HG02970 (cell line): ENCODE measurements at regions not wholly inside any gene's neighbourhood (a gene's known extent, or its start where the extent isn't known, plus 50 kb on each side); places are given as distances from the start of the nearest gene placed in this dataset.
"Not testable (repeated sequence)": the region's sequence is repeated elsewhere in the genome, so short reads cannot be mapped to it uniquely, and the experiment has no call there.

ENCODE experiments used
- ATAC-seq: cut with Tn5 transposase; IDR thresholded peaks from one replicate; pipeline ENCODE4 v1.9.1; 2021; ENCODE audit warnings: mild to moderate bottlenecking, moderate library complexity, moderate number of reproducible peaks; ENCODE audit not compliant: unreplicated experiment, low FRiP score

GRCh38 chr3:20846066-20846465, 660.1 kb upstream of the SGO1 start:
- no peak for ATAC-seq

- no peak for ATAC-seq
Observed at GRCh38 chr3:20844851-20845250, 658.8 kb upstream of the SGO1 start.

- no peak for ATAC-seq
Observed at GRCh38 chr3:20842594-20843436, 656.8 kb upstream of the SGO1 start.

GRCh38 chr3:20842002-20842401, 656.0 kb upstream of the SGO1 start:
- ATAC-seq: no peak

- ATAC-seq: no peak
Observed at GRCh38 chr3:20837676-20838302, 651.8 kb upstream of the SGO1 start.

- ATAC-seq: no peak
Observed at GRCh38 chr3:20836801-20837200, 650.8 kb upstream of the SGO1 start.

- no peak for ATAC-seq
Observed at GRCh38 chr3:20832963-20833362, 647.0 kb upstream of the SGO1 start.

- ATAC-seq: no peak
Observed at GRCh38 chr3:20822251-20822650, 636.2 kb upstream of the SGO1 start.

- not testable (repeated sequence) for ATAC-seq
Observed at GRCh38 chr3:20820872-20821271, 634.9 kb upstream of the SGO1 start.

- no peak for ATAC-seq
Observed at GRCh38 chr3:20811631-20812030, 625.6 kb upstream of the SGO1 start.

- no peak for ATAC-seq
Observed at GRCh38 chr3:20811006-20811405, 625.0 kb upstream of the SGO1 start.

- ATAC-seq: no peak
Observed at GRCh38 chr3:20810555-20810954, 624.5 kb upstream of the SGO1 start.

GRCh38 chr3:20809356-20809755, 623.4 kb upstream of the SGO1 start:
- no peak for ATAC-seq

- ATAC-seq: no peak
Observed at GRCh38 chr3:20808864-20809263, 622.9 kb upstream of the SGO1 start.

- ATAC-seq: no peak
Observed at GRCh38 chr3:20798666-20799065, 612.7 kb upstream of the SGO1 start.

GRCh38 chr3:20787005-20787404, 601.0 kb upstream of the SGO1 start:
- ATAC-seq: no peak

- no peak for ATAC-seq
Observed at GRCh38 chr3:20776692-20777091, 590.7 kb upstream of the SGO1 start.

GRCh38 chr3:20776286-20776685, 590.3 kb upstream of the SGO1 start:
- ATAC-seq: no peak

- ATAC-seq: no peak
Observed at GRCh38 chr3:20773320-20773984, 587.4 kb upstream of the SGO1 start.

- ATAC-seq: no peak
Observed at GRCh38 chr3:20772869-20773268, 586.9 kb upstream of the SGO1 start.

- ATAC-seq: no peak
Observed at GRCh38 chr3:20769430-20769829, 583.4 kb upstream of the SGO1 start.

- ATAC-seq: no peak
Observed at GRCh38 chr3:20760981-20761380, 575.0 kb upstream of the SGO1 start.
